Fibroblast of peridontal ligament (primary cell): ENCODE measurements at regions not wholly inside any gene's neighbourhood (a gene's known extent, or its start where the extent isn't known, plus 50 kb on each side); places are given as distances from the start of the nearest gene placed in this dataset.
A peak's percentile ranks its signal among the peaks of the same experiment; 100 is the strongest.
"Not testable (repeated sequence)": the region's sequence is repeated elsewhere in the genome, so short reads cannot be mapped to it uniquely, and the experiment has no call there.

Experiments
- DNase-seq: peaks from one replicate; pipeline ENCODE4 v3.0.0-alpha.2; 2010; ENCODE audit errors: extremely low read depth

- DNase-seq, result peak; percentile 99
Observed at GRCh38 chr5:84487963-84488362, 103.3 kb upstream of the EDIL3 start.

- DNase-seq, result no peak
Observed at GRCh38 chr5:84480873-84481637, 96.4 kb upstream of the EDIL3 start.

DNA sequence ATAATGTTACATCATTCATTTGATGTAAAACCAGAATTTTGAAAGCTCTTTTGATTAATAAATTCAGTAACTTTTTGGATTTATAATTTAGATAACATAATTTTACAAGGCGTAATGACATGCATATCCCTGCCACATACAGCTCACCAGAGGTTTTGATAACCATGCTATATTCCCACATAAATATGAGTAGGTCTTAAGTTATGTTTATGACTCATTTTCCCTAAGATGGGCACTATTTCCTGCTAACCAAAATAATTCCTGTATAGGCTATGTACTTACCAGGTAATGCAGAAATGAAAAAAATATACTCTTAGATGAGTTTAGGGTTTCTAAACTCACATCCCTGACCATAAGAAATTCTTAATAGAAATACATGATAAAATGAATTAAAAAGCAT is 93.9 kb upstream of the EDIL3 start:
- no peak for DNase-seq

- no peak for DNase-seq
Observed at GRCh38 chr5:84477485-84477884, 92.8 kb upstream of the EDIL3 start.

DNA sequence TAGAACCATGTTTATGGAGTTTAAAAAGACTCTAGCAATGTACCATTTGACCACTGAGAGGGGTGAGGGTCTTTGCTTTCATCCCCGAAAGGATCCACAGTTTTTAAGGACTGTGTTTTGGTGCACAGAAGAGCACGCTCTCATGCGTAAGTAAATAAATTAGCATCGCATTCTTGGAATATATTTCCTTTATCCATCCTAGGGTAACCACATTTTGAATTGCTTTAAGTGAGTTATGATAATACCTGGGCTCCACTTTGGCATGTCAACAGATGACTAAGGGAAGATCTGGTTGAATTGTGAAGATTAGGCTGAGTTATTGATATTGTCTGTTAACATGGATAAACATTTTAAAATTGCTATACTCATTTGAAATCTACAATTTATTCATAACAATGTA is 89.4 kb upstream of the EDIL3 start:
- no peak for DNase-seq

DNA sequence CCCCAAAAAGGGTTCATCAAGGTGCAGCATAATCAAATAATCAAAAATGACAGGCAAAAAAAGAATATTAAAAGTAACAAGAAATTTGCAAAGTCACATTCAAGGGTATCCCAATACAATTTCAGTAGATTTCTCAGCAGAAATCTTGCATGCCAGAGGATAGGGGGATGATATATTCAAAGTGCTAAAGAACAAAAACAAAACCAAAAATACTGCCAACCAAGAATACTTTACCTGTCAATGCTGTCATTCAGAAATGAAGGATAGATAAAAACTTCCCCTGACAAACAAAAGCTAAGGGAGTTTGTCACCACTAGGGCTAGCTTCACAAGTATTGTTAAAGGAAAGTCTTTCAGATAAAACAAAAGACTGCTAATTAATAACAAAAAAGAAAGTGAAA is 68.7 kb upstream of the EDIL3 start:
- DNase-seq, result no peak

GRCh38 chr5:84450617-84451414 is 66.1 kb upstream of the EDIL3 start:
- DNase-seq, result peak; percentile 42

- DNase-seq, result no peak
Observed at GRCh38 chr5:84445049-84445685, 60.5 kb upstream of the EDIL3 start.

- peak; percentile 36 for DNase-seq
Observed at GRCh38 chr5:84438456-84438855, 53.8 kb upstream of the EDIL3 start.

DNA sequence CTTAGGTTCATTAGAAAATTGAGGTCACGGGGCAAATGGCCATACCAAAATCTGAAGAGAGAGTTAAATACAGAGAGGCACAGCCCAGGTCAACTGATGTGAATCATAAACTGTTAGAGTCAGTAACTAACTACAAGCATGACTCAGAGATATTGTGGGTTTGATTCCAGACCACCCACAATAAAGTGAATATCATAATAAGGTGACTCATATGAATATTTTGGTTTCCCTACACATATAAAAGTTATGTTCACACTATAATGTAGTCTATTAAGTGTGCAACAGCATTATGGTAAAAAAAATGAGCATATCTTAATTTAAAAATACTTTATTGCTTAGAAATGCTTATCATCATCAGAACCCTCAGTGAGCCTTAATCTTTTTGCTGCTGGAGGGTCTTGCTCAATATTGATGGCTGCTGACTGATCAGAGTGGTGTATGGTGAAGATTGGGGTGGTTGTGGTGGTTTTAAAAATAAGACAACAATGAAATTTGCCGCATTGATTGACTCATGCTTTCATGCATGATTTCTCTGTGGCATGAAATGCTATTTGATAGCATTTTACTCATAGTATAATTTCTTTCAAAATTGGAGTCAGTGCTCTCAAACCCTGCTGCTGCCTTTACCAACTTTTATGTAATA is 53.1 kb upstream of the EDIL3 start:
- DNase-seq, result peak; percentile 88

DNA sequence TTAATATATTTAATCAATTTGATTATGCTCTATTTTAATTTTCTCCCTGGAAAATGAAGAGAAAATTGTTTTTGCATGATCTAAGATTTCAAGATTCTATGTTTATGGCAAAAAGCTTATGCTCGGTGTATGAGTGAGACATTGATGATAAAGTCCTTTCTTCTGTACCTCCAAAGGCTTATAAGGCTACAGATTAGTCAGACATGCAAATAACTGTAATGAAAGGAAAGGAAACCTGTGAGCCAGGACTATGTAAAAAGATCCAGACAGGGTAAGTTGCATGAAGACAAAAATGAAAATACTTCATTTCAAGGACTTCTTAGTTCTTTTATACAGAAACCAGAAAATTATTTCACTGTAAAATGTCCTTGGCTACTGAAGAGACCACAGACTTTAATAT is 52.2 kb upstream of the EDIL3 start:
- peak; percentile 27 for DNase-seq

GRCh38 chr5:84435861-84436346 is 51.2 kb upstream of the EDIL3 start:
- DNase-seq, result not testable (repeated sequence)
